HepG2 (cell line): ENCODE measurements at regions not wholly inside any gene's neighbourhood (a gene's known extent, or its start where the extent isn't known, plus 50 kb on each side); places are given as distances from the start of the nearest gene placed in this dataset.

Experiments used
- ATAC-seq: fragments of 200-7000 bp; cut with Tn5 transposase; 3 replicates; pipeline ENCODE4 v1.9.1; 2020; ENCODE audit warnings: mild to moderate bottlenecking, moderate library complexity
- BruUV-seq: library from RNA; stranded (reverse); fragments of 400-500 nt; replicated peaks from 2 replicates; lab custom pipeline; 2021; lab: Mats Ljungman, UMichigan
- CTCF ChIA-PET: fragments of 300-600 bp; formaldehyde crosslinking; extraction: SDS; loops from one replicate; lab custom pipeline; 2021; ENCODE audit warnings: low total read pairs, inconsistent platforms, low intra/inter-chr PET ratio; lab: Yijun Ruan, JAX
- POLR2A ChIA-PET: fragments of 350-600 bp; sonication (Branson Sonifier 250); formaldehyde crosslinking; loops from one replicate; lab custom pipeline; 2020; ENCODE audit warnings: antibody characterized with exemption, inconsistent platforms; lab: Yijun Ruan, JAX
- DNase-seq: peaks from one replicate; pipeline ENCODE4 v3.0.0-alpha.2; 2015; ENCODE audit warnings: low spot score
- FAIRE-seq: peaks from 3 replicates; lab custom pipeline; 2011; peaks lifted over from hg19 to GRCh38; lab: Jason Lieb, UNC
- H2AFZ ChIP-seq: one replicate; pipeline ENCODE4 v1.6.1; 2011; ENCODE audit warnings: low read length, inconsistent platforms
- H3K27ac ChIP-seq: fragments of 300-600 bp; 3 replicates; pipeline ENCODE4 v1.8.0; 2011; ENCODE audit warnings: mixed run types, mild to moderate bottlenecking, mixed read lengths, low read length, inconsistent platforms; ENCODE audit not compliant: insufficient read depth; ENCODE audit errors: extremely low read length
- H3K27me3 ChIP-seq, 2 experiments: fragments of 200-600 bp in 1 of 2; 2 replicates in 1 of 2; 3 replicates in 1 of 2; pipeline versions ENCODE4 v1.6.0 to v1.8.0; 2011; ENCODE audit warnings: low read length in 2 of 2, mild to moderate bottlenecking in 2 of 2, moderate library complexity in 2 of 2, inconsistent platforms in 1 of 2; ENCODE audit not compliant: insufficient read depth in 2 of 2, control insufficient read depth in 1 of 2
- H3K36me3 ChIP-seq, 2 experiments: fragments of 200-600 bp in 1 of 2; replicated peaks in 1 of 2; 2 replicates in 1 of 2; 3 replicates in 1 of 2; pipeline versions ENCODE4 v1.5.1 to v1.8.0; 2011; ENCODE audit warnings: low read length in 2 of 2, inconsistent platforms in 1 of 2; ENCODE audit not compliant: insufficient read depth in 2 of 2, control insufficient read depth in 1 of 2
- H3K4me1 ChIP-seq: 2 replicates; pipeline ENCODE4 v1.5.1; 2012; ENCODE audit warnings: low read length, inconsistent platforms; ENCODE audit not compliant: insufficient read depth
- H3K4me2 ChIP-seq: 2 replicates; pipeline ENCODE4 v1.6.0; 2011; ENCODE audit warnings: low read depth, low read length, inconsistent platforms
- H3K4me3 ChIP-seq, 3 experiments: fragments of 200-600 bp in 1 of 3; sonication (generic), shearing (Covaris generic) in 1 of 3; replicated peaks in 1 of 3; 2 replicates each; pipeline ENCODE4 v1.5.1; 2011 to 2016; ENCODE audit warnings: low read length in 3 of 3, inconsistent platforms in 2 of 3, low read depth in 2 of 3, mild to moderate bottlenecking in 2 of 3, control low read depth in 1 of 3, mixed read lengths in 1 of 3; ENCODE audit not compliant: insufficient read depth in 1 of 3
- H3K79me2 ChIP-seq: one replicate; pipeline ENCODE4 v1.6.1; 2011; ENCODE audit warnings: low read length, inconsistent platforms; ENCODE audit not compliant: insufficient read depth
- H3K9ac ChIP-seq: 2 replicates; pipeline ENCODE4 v1.6.0; 2011; ENCODE audit warnings: mild to moderate bottlenecking, low read depth, low read length, inconsistent platforms; ENCODE audit not compliant: insufficient read depth
- H3K9me3 ChIP-seq: 2 replicates; pipeline ENCODE4 v1.5.1; 2012; ENCODE audit warnings: mild to moderate bottlenecking, low read length
- H4K20me1 ChIP-seq: 2 replicates; pipeline ENCODE4 v1.6.0; 2011; ENCODE audit warnings: inconsistent platforms, mild to moderate bottlenecking, low read length, moderate library complexity; ENCODE audit not compliant: insufficient read depth
- DDIT3 ChIP-seq: sonication (generic); formaldehyde crosslinking; IDR thresholded peaks from 2 replicates; pipeline ENCODE4 v1.4.0; 2020; ENCODE audit warnings: mild to moderate bottlenecking, missing genetic modification reagents
- HCFC1 ChIP-seq: fragments of 150-350 bp; IDR thresholded peaks from 2 replicates; pipeline ENCODE4 v1.6.1; 2014; ENCODE audit warnings: low read depth, low read length
- HOXA3 ChIP-seq: sonication (generic); formaldehyde crosslinking; IDR thresholded peaks from 2 replicates; pipeline ENCODE4 v1.5.0; 2020; ENCODE audit warnings: missing genetic modification reagents
- KLF9 ChIP-seq: IDR thresholded peaks from 2 replicates; pipeline ENCODE4 v1.6.1; 2016; ENCODE audit warnings: low read depth
- PRDM10 ChIP-seq: sonication (generic); formaldehyde crosslinking; IDR thresholded peaks from 2 replicates; pipeline ENCODE4 v1.4.0; 2020; ENCODE audit warnings: low read depth, missing genetic modification reagents
- RBAK ChIP-seq: sonication (generic); formaldehyde crosslinking; IDR thresholded peaks from 2 replicates; pipeline ENCODE4 v1.5.1; 2020; ENCODE audit warnings: mild to moderate bottlenecking, missing genetic modification reagents
- SAFB2 ChIP-seq: sonication (generic); formaldehyde crosslinking; IDR thresholded peaks from 2 replicates; pipeline ENCODE4 v1.5.1; 2020; ENCODE audit warnings: missing genetic modification reagents, low read depth, mild to moderate bottlenecking, borderline replicate concordance
- ZBTB10 ChIP-seq: sonication (generic); formaldehyde crosslinking; IDR thresholded peaks from 2 replicates; pipeline ENCODE4 v1.4.0; 2020; ENCODE audit warnings: missing genetic modification reagents, borderline replicate concordance
- ZBTB33 ChIP-seq: sonication (generic); formaldehyde crosslinking; IDR thresholded peaks from 2 replicates; pipeline ENCODE4 v1.4.0; 2020; ENCODE audit warnings: missing genetic modification reagents
- ZMYM3 ChIP-seq: sonication (generic); formaldehyde crosslinking; IDR thresholded peaks from 2 replicates; pipeline ENCODE4 v1.5.1; 2020; ENCODE audit warnings: mild to moderate bottlenecking, missing genetic modification reagents
- ZNF484 ChIP-seq: sonication (generic); formaldehyde crosslinking; IDR thresholded peaks from 2 replicates; pipeline ENCODE4 v1.5.1; 2020; ENCODE audit warnings: mild to moderate bottlenecking, low read depth, missing genetic modification reagents, borderline replicate concordance
- ZNF530 ChIP-seq: sonication (generic); formaldehyde crosslinking; IDR thresholded peaks from 2 replicates; pipeline ENCODE4 v1.5.0; 2020; ENCODE audit warnings: low read depth, mild to moderate bottlenecking, missing genetic modification reagents
- ZNF589 ChIP-seq: sonication (generic); formaldehyde crosslinking; conservative IDR thresholded peaks from 2 replicates; pipeline ENCODE4 v1.8.0; 2022; ENCODE audit warnings: mild to moderate bottlenecking, moderate library complexity, missing genetic modification reagents
- ZNF839 ChIP-seq: sonication (generic); formaldehyde crosslinking; IDR thresholded peaks from 2 replicates; pipeline ENCODE4 v1.4.0; 2020; ENCODE audit warnings: missing genetic modification reagents, mild to moderate bottlenecking, borderline replicate concordance
- ZNF850 ChIP-seq: sonication (generic); formaldehyde crosslinking; conservative IDR thresholded peaks from 2 replicates; pipeline ENCODE4 v1.9.0; 2021; ENCODE audit warnings: mild to moderate bottlenecking, missing genetic modification reagents
- WGBS: methylation state at CpG from one replicate; pipeline ENCODE4 v1.1.6; 2017; ENCODE audit warnings: low lambda C conversion rate; 5-methylcytosine and 5-hydroxymethylcytosine counted together
- in situ Hi-C: cut with HindIII; loops from 2 replicates; pipeline ENCODE4 v1.10.0; 2017; ENCODE audit warnings: low pct_unique_long_range_greater_than_20kb; ENCODE audit not compliant: extremely low pct_ligation_motif_present
- intact Hi-C: fragments of 100-400 bp; cut with micrococcal nuclease; formaldehyde crosslinking; loops from one replicate; pipeline ENCODE4 v1.10.0; 2022; ENCODE audit not compliant: unreplicated experiment

GRCh38 chr7:79876848-79877252 is 257.8 kb upstream of the GNAI1 start:
- Histone ChIP-seq H3K79me2 (no peaks in the 10 kb centered on the region), H3K27me3 (0 out of 5 replicates have a peak, but pooled peaks cover 0 to 2% of the 10 kb centered on the region in 2 experiments), H3K4me1 (no peaks in the 10 kb centered on the region), H3K27ac (no peak overlapping the region), H3K36me3 (no peaks in the 10 kb centered on the region), H3K4me3 (no peak overlapping the region), H3K9ac (no peak overlapping the region), H3K4me2 (no peak overlapping the region), H4K20me1 (no peaks in the 10 kb centered on the region), H2AFZ (no peak overlapping the region), H3K9me3 (no peaks in the 10 kb centered on the region)
- ChIA-PET POLR2A (no interaction called here), CTCF (no interaction called here)
- FAIRE-seq (no peak), ATAC-seq (no peak), DNase-seq (no peak)
- no TSS peak for BruUV-seq
- intact Hi-C loops = no loop called here
- in situ Hi-C loops = no loop called here
- WGBS = 39% methylated on average over 6 of the region's 6 CpGs
- TF ChIP-seq DDIT3 (CRISPR knock-in tag) (no peak), HOXA3 (no peak), RBAK (no peak), ZBTB10 (CRISPR knock-in tag) (no peak), HCFC1 (no peak), ZNF839 (CRISPR knock-in tag) (no peak), ZNF530 (CRISPR knock-in tag) (no peak), ZNF850 (CRISPR knock-in tag) (no peak), KLF9 (no peak), ZBTB33 (CRISPR knock-in tag) (no peak), ZMYM3 (CRISPR knock-in tag) (no peak), ZNF484 (no peak), SAFB2 (CRISPR knock-in tag) (no peak), ZNF589 (no peak), PRDM10 (no peak)
